NT2/D1 (cell line): ENCODE measurements at regions not wholly inside any gene's neighbourhood (a gene's known extent, or its start where the extent isn't known, plus 50 kb on each side); places are given as distances from the start of the nearest gene placed in this dataset.
"Not testable (repeated sequence)": the region's sequence is repeated elsewhere in the genome, so short reads cannot be mapped to it uniquely, and the experiment has no call there.

Source experiments
- SUZ12 ChIP-seq: IDR thresholded peaks from 2 replicates; pipeline ENCODE4 v1.6.1; 2011; ENCODE audit not compliant: insufficient read length, insufficient read depth; ENCODE audit errors: extremely low read depth
- YY1 ChIP-seq: IDR thresholded peaks from 2 replicates; pipeline ENCODE4 v1.6.1; 2011; ENCODE audit not compliant: insufficient read length, insufficient read depth
- ZNF274 ChIP-seq: IDR thresholded peaks from 2 replicates; pipeline ENCODE4 v1.6.1; 2011; ENCODE audit warnings: mild to moderate bottlenecking, low read depth, low read length

GRCh38 chr2:87364379-87364778, 342.7 kb upstream of the PLGLB1 start:
- not testable (repeated sequence) for TF ChIP-seq SUZ12, ZNF274, YY1
